HCT116 (cell line): ENCODE measurements at regions not wholly inside any gene's neighbourhood (a gene's known extent, or its start where the extent isn't known, plus 50 kb on each side); places are given as distances from the start of the nearest gene placed in this dataset.
A peak's percentile ranks its signal among the peaks of the same experiment; 100 is the strongest.

Experiments used
- ATAC-seq: fragments of 200-7000 bp; cut with Tn5 transposase; 2 replicates; pipeline ENCODE4 v1.9.1; 2020; ENCODE audit warnings: mild to moderate bottlenecking, moderate library complexity
- BruUV-seq: library from RNA; stranded (reverse); fragments of 400-500 nt; replicated peaks from 2 replicates; lab custom pipeline; 2021; lab: Mats Ljungman, UMichigan
- CTCF ChIA-PET: fragments of 300-600 bp; sonication (Branson Sonifier 250); formaldehyde crosslinking; loops from one replicate; lab custom pipeline; 2021; ENCODE audit warnings: antibody characterized with exemption; lab: Charles Lee
- POLR2A ChIA-PET: fragments of 300-600, 350-600 bp; sonication (Branson Sonifier 250); formaldehyde crosslinking; loops from one replicate; lab custom pipeline; 2021; ENCODE audit warnings: antibody characterized with exemption; lab: Charles Lee
- RAD21 ChIA-PET, 2 experiments: fragments of 300-600 bp; sonication (Branson Sonifier 250); formaldehyde crosslinking; loops; one replicate each; lab custom pipeline; 2023; ENCODE audit warnings: low total read pairs in 2 of 2; ENCODE audit not compliant: uncharacterized antibody in 2 of 2, unreplicated experiment in 2 of 2, low non-redundant PET in 1 of 2; lab: Charles Lee
- DNase-seq: peaks from one replicate; pipeline ENCODE4 v3.0.0-alpha.2; 2010; ENCODE audit warnings: low read depth, low spot score
- H2AFZ ChIP-seq: fragments of 200-600 bp; shearing (Covaris generic), sonication (generic); 2 replicates; pipeline ENCODE4 v1.6.1; 2017; ENCODE audit warnings: low read depth, mixed run types, mixed read lengths, antibody characterized with exemption, low read length; ENCODE audit not compliant: poor library complexity, severe bottlenecking
- H3K27ac ChIP-seq: 2 replicates; pipeline ENCODE4 v1.5.1; 2012; ENCODE audit warnings: low read depth, low read length
- H3K27me3 ChIP-seq: fragments of 200-600 bp; sonication (generic); 2 replicates; pipeline ENCODE4 v1.6.1; 2016; ENCODE audit warnings: mixed run types, low read length, mixed read lengths; ENCODE audit not compliant: insufficient read depth
- H3K36me3 ChIP-seq, 2 experiments: fragments of 200-500 bp in 1 of 2; fragments of 200-600 bp in 1 of 2; sonication (Bioruptor generic) in 1 of 2; sonication (generic) in 1 of 2; 2 replicates each; pipeline versions ENCODE4 v1.5.1 to v1.6.1; 2014 to 2016; ENCODE audit warnings: low read length in 2 of 2, inconsistent platforms in 1 of 2, mixed read lengths in 1 of 2, mixed run types in 1 of 2; ENCODE audit not compliant: insufficient read depth in 2 of 2, control insufficient read depth in 1 of 2
- H3K4me1 ChIP-seq, 2 experiments: fragments of 200-600 bp in 1 of 2; sonication (generic) in 1 of 2; 2 replicates each; pipeline versions ENCODE4 v1.5.1 to v1.6.1; 2012 to 2017; ENCODE audit warnings: low read length in 2 of 2, inconsistent platforms in 1 of 2, mild to moderate bottlenecking in 1 of 2, mixed read lengths in 1 of 2, mixed run types in 1 of 2, moderate library complexity in 1 of 2; ENCODE audit not compliant: insufficient read depth in 2 of 2, control insufficient read depth in 1 of 2
- H3K4me2 ChIP-seq: fragments of 200-600 bp; sonication (generic); 2 replicates; pipeline ENCODE4 v1.6.1; 2017; ENCODE audit warnings: mixed run types, low read length, mixed read lengths
- H3K4me3 ChIP-seq, 2 experiments: fragments of 200-600 bp in 1 of 2; sonication (generic) in 1 of 2; replicated peaks in 1 of 2; 2 replicates each; pipeline ENCODE4 v1.5.1; 2011 to 2016; ENCODE audit warnings: low read length in 2 of 2, control low read depth in 1 of 2, low read depth in 1 of 2, mild to moderate bottlenecking in 1 of 2, mixed read lengths in 1 of 2, mixed run types in 1 of 2
- H3K79me2 ChIP-seq: fragments of 200-600 bp; sonication (generic); 2 replicates; pipeline ENCODE4 v1.6.1; 2017; ENCODE audit warnings: mild to moderate bottlenecking, mixed run types, low read length, moderate library complexity, mixed read lengths; ENCODE audit not compliant: insufficient read depth
- H3K9ac ChIP-seq: fragments of 200-600 bp; sonication (generic); 2 replicates; pipeline ENCODE4 v1.6.1; 2016; ENCODE audit warnings: low read length, mixed read lengths
- H3K9me2 ChIP-seq: fragments of 200-600 bp; sonication (generic), shearing (Covaris generic); 2 replicates; pipeline ENCODE4 v1.6.1; 2017; ENCODE audit warnings: mixed run types, mild to moderate bottlenecking, moderate library complexity; ENCODE audit not compliant: insufficient read depth
- H3K9me3 ChIP-seq, 2 experiments: fragments of 200-500 bp in 1 of 2; fragments of 200-600 bp in 1 of 2; sonication (Bioruptor generic) in 1 of 2; sonication (generic) in 1 of 2; 2 replicates each; pipeline ENCODE4 v1.6.1; 2014 to 2017; ENCODE audit warnings: low read length in 2 of 2, mixed read lengths in 2 of 2, inconsistent platforms in 1 of 2, low read depth in 1 of 2, mild to moderate bottlenecking in 1 of 2, mixed run types in 1 of 2, moderate library complexity in 1 of 2; ENCODE audit not compliant: control insufficient read depth in 1 of 2, insufficient read depth in 1 of 2
- H4K20me1 ChIP-seq: fragments of 200-600 bp; sonication (generic), shearing (Covaris generic); 2 replicates; pipeline ENCODE4 v1.6.1; 2017; ENCODE audit warnings: mixed run types, mild to moderate bottlenecking, moderate library complexity; ENCODE audit not compliant: insufficient read depth
- CBX3 ChIP-seq: IDR thresholded peaks from 2 replicates; pipeline ENCODE4 v1.6.1; 2012; ENCODE audit warnings: low read depth
- CEBPB ChIP-seq: IDR thresholded peaks from 2 replicates; pipeline ENCODE4 v1.6.1; 2012; ENCODE audit warnings: low read depth
- ELF1 ChIP-seq: IDR thresholded peaks from 2 replicates; pipeline ENCODE4 v1.6.1; 2012; ENCODE audit warnings: low read depth, borderline replicate concordance
- EZH2 ChIP-seq: fragments of 200-600 bp; sonication (generic); IDR thresholded peaks from 2 replicates; pipeline ENCODE4 v1.6.1; 2017; ENCODE audit warnings: antibody characterized with exemption, mixed run types
- EZH2phosphoT487 ChIP-seq: fragments of 200-600 bp; IDR thresholded peaks from 2 replicates; pipeline ENCODE4 v1.6.1; 2018; ENCODE audit warnings: antibody characterized with exemption, borderline replicate concordance
- FOSL1 ChIP-seq: IDR thresholded peaks from 2 replicates; pipeline ENCODE4 v1.6.1; 2012; ENCODE audit warnings: low read depth
- POLR2AphosphoS5 ChIP-seq: IDR thresholded peaks from 2 replicates; pipeline ENCODE4 v1.6.1; 2011; ENCODE audit warnings: mild to moderate bottlenecking, low read depth, low read length, moderate library complexity
- RAD21 ChIP-seq: IDR thresholded peaks from 2 replicates; pipeline ENCODE4 v1.6.1; 2012; ENCODE audit warnings: low read depth, mild to moderate bottlenecking
- SIN3A ChIP-seq: IDR thresholded peaks from 2 replicates; pipeline ENCODE4 v1.6.1; 2012; ENCODE audit warnings: low read depth
- SP1 ChIP-seq: IDR thresholded peaks from 2 replicates; pipeline ENCODE4 v1.6.1; 2012; ENCODE audit warnings: low read depth
- TCF7L2 ChIP-seq: IDR thresholded peaks from 2 replicates; pipeline ENCODE4 v1.7.0; 2011; ENCODE audit warnings: borderline replicate concordance, inconsistent platforms; ENCODE audit not compliant: insufficient read depth, insufficient read length; ENCODE audit errors: extremely low read depth
- YY1 ChIP-seq: IDR thresholded peaks from 2 replicates; pipeline ENCODE4 v1.6.1; 2011; ENCODE audit warnings: low read length, low read depth, moderate library complexity, mild to moderate bottlenecking; ENCODE audit not compliant: insufficient replicate concordance; ENCODE audit errors: extremely low read depth
- ZFX ChIP-seq: fragments of 450-650 bp; IDR thresholded peaks from 2 replicates; pipeline ENCODE4 v1.6.1; 2017
- ZNF274 ChIP-seq: fragments of 200-500 bp; sonication (Bioruptor generic); IDR thresholded peaks from 2 replicates; pipeline ENCODE4 v1.6.1; 2014; ENCODE audit warnings: mild to moderate bottlenecking, low read depth, low read length, inconsistent platforms
- intact Hi-C: fragments of 100-400 bp; cut with micrococcal nuclease; formaldehyde crosslinking; loops from 2 replicates; pipeline ENCODE4 v1.10.0; 2022
- TF ChIP-seq, protein P1 (sequence below): IDR thresholded peaks from 2 replicates; pipeline ENCODE4 v1.6.1; 2011; ENCODE audit warnings: mild to moderate bottlenecking, low read length, moderate library complexity; ENCODE audit not compliant: insufficient replicate concordance; ENCODE audit errors: extremely low read depth
- TF ChIP-seq, protein P2 (sequence below): IDR thresholded peaks from 2 replicates; pipeline ENCODE4 v1.6.1; 2012
- TF ChIP-seq, protein P3 (sequence below): IDR thresholded peaks from 2 replicates; pipeline ENCODE4 v1.6.1; 2012
- TF ChIP-seq, protein P4 (sequence below): IDR thresholded peaks from 2 replicates; pipeline ENCODE4 v1.6.1; 2012; ENCODE audit warnings: low read depth
- TF ChIP-seq, protein P5 (sequence below), 3 experiments: fragments of 200-600 bp in 1 of 3; sonication (generic) in 1 of 3; IDR thresholded peaks in 2 of 3; conservative IDR thresholded peaks in 1 of 3; 2 replicates each; pipeline ENCODE4 v1.5.1; 2012 to 2017; ENCODE audit warnings: low read depth in 2 of 3, low read length in 2 of 3, antibody characterized with exemption in 1 of 3, borderline replicate concordance in 1 of 3, control low read depth in 1 of 3, mild to moderate bottlenecking in 1 of 3, mixed read lengths in 1 of 3, mixed run types in 1 of 3, moderate library complexity in 1 of 3; ENCODE audit not compliant: insufficient read depth in 1 of 3

DNA sequence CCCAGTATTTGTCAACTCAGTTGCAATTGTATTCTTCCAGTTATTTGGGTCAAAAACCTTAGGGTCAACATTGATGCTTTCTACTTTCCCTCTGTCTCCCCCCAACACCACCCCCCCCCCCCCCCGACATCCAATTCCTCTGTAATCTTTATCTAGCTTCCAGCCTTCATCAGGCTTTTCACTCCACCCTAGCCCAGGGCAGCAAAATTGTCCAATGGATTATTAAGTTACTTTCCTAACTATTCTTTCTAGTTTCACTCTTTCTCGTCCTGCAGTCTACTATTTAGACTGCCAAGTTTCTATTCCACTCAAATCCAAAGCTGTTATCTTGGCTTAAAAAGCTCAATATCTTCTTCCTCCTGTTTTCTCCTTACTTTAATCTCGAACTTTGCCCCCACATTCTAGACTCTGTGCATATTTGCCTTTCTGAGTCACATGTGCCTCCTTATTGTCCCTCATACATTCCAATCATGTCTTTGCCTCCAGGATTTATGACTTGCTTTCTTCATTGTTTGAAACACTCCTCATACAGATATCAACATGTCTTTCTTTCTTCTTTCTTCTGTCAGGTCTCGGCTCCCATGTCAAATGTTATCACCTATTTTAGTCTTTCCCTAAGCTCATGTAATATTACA, 196.6 kb upstream of the TMEM196 start:
- no peaks in the 10 kb centered on the region for H3K27me3 ChIP-seq
- no peaks in the 10 kb centered on the region for H3K79me2 ChIP-seq
- ATAC-seq = peak; percentile 95
- H3K36me3 ChIP-seq = no peaks in the 10 kb centered on the region
- intact Hi-C loops = loop anchor here (10.0 kb wide), 1 partner anchor 215 kb away; no protein-coding TSS in a partner anchor
- peaks cover 15 to 28% of the 10 kb centered on the region in 2 experiments for H3K4me1 ChIP-seq
- ChIA-PET POLR2A (no interaction called here), RAD21 (no interaction called here), CTCF (no interaction called here)
- no peaks in the 10 kb centered on the region for H4K20me1 ChIP-seq
- H3K9ac ChIP-seq = peak overlapping the region; percentile 37
- peak; percentile 57 for DNase-seq
- H3K9me3 ChIP-seq = no peaks in the 10 kb centered on the region
- no peaks in the 10 kb centered on the region for H3K9me2 ChIP-seq
- peak overlapping the region; percentile 41 for H2AFZ ChIP-seq
- peak overlapping the region; percentile 54; the same call in 1 of the 2 replicates for H3K27ac ChIP-seq
- H3K4me3 ChIP-seq = peak overlapping the region in 1 of 2 experiments; percentile 42; a peak in 2 of 4 replicates
- H3K4me2 ChIP-seq = peak overlapping the region; percentile 69
- no TSS peak for BruUV-seq
- TF ChIP-seq SIN3A = peak; percentile 75
- TF ChIP-seq, protein P1, sequence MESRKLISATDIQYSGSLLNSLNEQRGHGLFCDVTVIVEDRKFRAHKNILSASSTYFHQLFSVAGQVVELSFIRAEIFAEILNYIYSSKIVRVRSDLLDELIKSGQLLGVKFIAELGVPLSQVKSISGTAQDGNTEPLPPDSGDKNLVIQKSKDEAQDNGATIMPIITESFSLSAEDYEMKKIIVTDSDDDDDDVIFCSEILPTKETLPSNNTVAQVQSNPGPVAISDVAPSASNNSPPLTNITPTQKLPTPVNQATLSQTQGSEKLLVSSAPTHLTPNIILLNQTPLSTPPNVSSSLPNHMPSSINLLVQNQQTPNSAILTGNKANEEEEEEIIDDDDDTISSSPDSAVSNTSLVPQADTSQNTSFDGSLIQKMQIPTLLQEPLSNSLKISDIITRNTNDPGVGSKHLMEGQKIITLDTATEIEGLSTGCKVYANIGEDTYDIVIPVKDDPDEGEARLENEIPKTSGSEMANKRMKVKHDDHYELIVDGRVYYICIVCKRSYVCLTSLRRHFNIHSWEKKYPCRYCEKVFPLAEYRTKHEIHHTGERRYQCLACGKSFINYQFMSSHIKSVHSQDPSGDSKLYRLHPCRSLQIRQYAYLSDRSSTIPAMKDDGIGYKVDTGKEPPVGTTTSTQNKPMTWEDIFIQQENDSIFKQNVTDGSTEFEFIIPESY = no peak
- TF ChIP-seq, protein P2, sequence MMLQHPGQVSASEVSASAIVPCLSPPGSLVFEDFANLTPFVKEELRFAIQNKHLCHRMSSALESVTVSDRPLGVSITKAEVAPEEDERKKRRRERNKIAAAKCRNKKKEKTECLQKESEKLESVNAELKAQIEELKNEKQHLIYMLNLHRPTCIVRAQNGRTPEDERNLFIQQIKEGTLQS = no peak
- TF ChIP-seq RAD21 = peak; percentile 13; the same call in 1 of the 2 replicates
- peak; percentile 51; the same call in 1 of the 2 replicates for TF ChIP-seq CEBPB
- TF ChIP-seq ZFX = no peak
- TF ChIP-seq CBX3 = peak; percentile 75; the same call in 1 of the 2 replicates
- TF ChIP-seq, protein P3, sequence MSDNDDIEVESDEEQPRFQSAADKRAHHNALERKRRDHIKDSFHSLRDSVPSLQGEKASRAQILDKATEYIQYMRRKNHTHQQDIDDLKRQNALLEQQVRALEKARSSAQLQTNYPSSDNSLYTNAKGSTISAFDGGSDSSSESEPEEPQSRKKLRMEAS = peak; percentile 57
- TF ChIP-seq, protein P4, sequence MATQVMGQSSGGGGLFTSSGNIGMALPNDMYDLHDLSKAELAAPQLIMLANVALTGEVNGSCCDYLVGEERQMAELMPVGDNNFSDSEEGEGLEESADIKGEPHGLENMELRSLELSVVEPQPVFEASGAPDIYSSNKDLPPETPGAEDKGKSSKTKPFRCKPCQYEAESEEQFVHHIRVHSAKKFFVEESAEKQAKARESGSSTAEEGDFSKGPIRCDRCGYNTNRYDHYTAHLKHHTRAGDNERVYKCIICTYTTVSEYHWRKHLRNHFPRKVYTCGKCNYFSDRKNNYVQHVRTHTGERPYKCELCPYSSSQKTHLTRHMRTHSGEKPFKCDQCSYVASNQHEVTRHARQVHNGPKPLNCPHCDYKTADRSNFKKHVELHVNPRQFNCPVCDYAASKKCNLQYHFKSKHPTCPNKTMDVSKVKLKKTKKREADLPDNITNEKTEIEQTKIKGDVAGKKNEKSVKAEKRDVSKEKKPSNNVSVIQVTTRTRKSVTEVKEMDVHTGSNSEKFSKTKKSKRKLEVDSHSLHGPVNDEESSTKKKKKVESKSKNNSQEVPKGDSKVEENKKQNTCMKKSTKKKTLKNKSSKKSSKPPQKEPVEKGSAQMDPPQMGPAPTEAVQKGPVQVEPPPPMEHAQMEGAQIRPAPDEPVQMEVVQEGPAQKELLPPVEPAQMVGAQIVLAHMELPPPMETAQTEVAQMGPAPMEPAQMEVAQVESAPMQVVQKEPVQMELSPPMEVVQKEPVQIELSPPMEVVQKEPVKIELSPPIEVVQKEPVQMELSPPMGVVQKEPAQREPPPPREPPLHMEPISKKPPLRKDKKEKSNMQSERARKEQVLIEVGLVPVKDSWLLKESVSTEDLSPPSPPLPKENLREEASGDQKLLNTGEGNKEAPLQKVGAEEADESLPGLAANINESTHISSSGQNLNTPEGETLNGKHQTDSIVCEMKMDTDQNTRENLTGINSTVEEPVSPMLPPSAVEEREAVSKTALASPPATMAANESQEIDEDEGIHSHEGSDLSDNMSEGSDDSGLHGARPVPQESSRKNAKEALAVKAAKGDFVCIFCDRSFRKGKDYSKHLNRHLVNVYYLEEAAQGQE = no peak
- TF ChIP-seq EZH2phosphoT487 = no peak
- no peak for TF ChIP-seq EZH2
- TF ChIP-seq ELF1 = no peak
- TF ChIP-seq POLR2AphosphoS5 = no peak
- peak; percentile 79 for TF ChIP-seq SP1
- TF ChIP-seq, protein P5, sequence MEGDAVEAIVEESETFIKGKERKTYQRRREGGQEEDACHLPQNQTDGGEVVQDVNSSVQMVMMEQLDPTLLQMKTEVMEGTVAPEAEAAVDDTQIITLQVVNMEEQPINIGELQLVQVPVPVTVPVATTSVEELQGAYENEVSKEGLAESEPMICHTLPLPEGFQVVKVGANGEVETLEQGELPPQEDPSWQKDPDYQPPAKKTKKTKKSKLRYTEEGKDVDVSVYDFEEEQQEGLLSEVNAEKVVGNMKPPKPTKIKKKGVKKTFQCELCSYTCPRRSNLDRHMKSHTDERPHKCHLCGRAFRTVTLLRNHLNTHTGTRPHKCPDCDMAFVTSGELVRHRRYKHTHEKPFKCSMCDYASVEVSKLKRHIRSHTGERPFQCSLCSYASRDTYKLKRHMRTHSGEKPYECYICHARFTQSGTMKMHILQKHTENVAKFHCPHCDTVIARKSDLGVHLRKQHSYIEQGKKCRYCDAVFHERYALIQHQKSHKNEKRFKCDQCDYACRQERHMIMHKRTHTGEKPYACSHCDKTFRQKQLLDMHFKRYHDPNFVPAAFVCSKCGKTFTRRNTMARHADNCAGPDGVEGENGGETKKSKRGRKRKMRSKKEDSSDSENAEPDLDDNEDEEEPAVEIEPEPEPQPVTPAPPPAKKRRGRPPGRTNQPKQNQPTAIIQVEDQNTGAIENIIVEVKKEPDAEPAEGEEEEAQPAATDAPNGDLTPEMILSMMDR (IDR thresholded peaks at IDR 0.05 in 2 of 3, conservative IDR thresholded peaks at IDR 0.05 in 1 of 3; ENCODE audit: borderline replicate concordance in 1 of 3, insufficient read depth in 1 of 3, low read depth in 2 of 3, low read length in 2 of 3) = no peak
- TF ChIP-seq ZNF274 = no peak
- TF ChIP-seq TCF7L2 = peak; percentile 15
- TF ChIP-seq FOSL1 = peak; percentile 71
- no peak for TF ChIP-seq YY1
